KBM-7 (cell line): ENCODE measurements at regions not wholly inside any gene's neighbourhood (a gene's known extent, or its start where the extent isn't known, plus 50 kb on each side); places are given as distances from the start of the nearest gene placed in this dataset.
"Not testable (repeated sequence)": the region's sequence is repeated elsewhere in the genome, so short reads cannot be mapped to it uniquely, and the experiment has no call there.

Experiments
- DNase-seq: peaks from one replicate; pipeline ENCODE4 v3.0.0-alpha.2; 2015
- in situ Hi-C: fragments of 300-500 bp; cut with MboI; formaldehyde crosslinking; loops from 2 replicates; pipeline ENCODE4 v1.14.3; 2020; ENCODE audit warnings: low sequenced_read_pairs, low pct_unique_long_range_greater_than_20kb, mixed read lengths

DNA sequence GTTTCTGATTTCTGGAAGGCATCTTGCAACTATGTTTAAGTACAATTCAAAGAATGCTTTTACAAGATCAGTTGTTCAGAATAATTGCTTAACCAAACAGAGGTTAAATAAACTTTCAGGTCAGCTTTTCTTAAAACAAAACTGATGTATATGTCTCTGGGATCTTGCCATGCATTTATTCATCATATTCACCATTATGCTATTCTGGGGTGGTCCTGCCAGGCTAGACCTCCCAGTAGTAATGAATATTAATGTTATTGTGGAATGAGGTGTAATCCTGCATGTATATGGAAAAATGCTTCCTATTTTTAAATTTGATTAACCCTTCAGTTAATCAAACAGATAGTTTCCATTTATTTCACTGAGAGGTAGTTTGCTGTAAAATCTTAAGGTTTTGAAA, 129.3 kb upstream of the RGPD4 start:
- no peak for DNase-seq
- in situ Hi-C loops = no loop called here

DNA sequence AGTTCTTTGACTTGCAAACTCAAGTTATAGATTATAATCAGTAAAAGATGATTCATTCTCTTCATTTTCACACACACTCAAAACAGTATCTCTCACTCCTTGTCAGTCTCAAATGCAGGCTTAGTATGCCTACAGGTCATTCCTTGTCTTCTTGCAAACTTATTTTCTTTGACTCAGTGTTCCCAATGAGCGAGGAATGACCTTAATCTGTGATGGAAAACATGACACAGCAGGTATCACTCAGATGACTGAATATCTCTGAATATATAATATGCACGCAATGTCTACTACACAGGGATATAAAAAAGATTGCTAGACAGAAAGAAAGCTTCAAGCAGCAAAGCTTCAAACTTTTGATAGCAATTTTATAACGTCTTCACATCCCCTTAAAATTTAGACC, 127.8 kb upstream of the RGPD4 start:
- in situ Hi-C loops = no loop called here
- DNase-seq = no peak

DNA sequence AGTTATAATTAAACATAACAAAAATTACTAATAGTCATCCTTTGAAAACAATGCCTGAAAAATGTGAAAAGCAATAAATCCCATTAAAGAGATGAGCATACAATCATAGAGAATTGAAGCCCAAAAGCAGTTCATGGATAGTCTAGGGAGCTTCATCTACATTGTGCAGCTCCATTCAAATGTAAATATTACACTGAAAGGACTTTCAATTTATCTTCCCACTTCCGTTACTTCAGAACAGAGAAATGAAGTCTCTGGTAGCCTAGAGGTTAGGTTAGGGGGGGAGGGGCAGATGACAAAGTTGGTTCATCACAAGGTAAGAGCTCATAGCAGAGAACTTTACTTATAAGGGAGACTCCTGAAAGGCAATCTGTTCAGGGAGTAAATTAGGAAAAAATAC, 126.6 kb upstream of the RGPD4 start:
- in situ Hi-C loops = no loop called here
- DNase-seq = no peak

DNA sequence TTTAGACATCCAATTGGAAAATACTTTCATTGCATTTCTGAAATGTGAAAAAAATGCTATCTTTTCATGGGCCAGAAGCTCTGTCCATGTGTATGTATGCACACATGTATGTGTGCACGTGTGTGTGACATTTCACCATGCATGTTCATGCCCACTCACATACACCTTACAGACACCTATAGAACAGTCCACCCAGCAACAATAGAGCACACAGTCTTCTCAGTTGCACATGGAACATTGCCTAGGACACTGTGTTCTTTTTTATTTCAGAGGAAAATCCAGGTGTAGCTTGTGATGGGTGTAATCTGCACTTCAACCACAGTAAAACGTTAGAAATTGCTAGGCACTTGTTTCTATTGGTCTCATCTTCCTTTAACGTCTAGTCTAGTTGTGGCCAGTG, 114.8 kb upstream of the RGPD4 start:
- DNase-seq = no peak
- in situ Hi-C loops = no loop called here

DNA sequence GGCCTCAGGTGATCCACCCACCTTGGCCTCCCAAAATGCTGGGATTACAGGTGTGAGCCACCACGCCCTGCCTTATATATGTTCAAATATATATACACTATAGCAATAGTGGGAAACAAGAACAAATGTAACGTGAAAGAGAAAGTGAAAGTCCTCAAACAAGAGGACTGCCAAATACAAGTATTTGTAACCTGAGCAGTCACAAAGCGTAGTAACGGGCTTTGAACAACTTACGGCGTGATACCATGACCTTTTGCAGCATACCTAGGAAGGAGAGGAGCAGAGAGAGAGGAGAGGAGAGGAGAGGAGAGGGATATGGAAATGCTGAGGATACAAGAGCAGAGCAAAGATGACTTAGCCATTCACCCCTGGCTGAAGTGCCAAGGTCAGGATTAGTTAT, 113.8 kb upstream of the RGPD4 start:
- no peak for DNase-seq
- in situ Hi-C loops = no loop called here

DNA sequence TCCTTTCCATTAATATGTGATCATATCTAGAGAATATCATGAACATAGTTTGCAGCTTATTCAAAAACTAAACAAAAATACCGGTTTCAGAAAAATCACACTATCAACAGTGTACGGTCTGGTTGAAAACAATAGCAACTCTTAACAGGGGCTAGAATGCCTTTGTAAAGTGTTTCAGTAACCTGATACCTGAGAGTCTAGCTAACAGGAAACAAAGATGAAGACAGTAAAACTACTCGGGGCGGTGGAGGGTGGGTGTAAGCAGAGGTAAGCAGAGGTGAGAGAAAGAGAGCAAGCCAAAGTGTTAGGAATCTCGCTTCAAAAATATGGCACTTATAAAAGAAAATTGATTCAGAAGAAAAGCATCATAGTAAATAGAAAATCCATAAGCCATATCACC, 109.0 kb upstream of the RGPD4 start:
- DNase-seq = no peak
- in situ Hi-C loops = no loop called here

DNA sequence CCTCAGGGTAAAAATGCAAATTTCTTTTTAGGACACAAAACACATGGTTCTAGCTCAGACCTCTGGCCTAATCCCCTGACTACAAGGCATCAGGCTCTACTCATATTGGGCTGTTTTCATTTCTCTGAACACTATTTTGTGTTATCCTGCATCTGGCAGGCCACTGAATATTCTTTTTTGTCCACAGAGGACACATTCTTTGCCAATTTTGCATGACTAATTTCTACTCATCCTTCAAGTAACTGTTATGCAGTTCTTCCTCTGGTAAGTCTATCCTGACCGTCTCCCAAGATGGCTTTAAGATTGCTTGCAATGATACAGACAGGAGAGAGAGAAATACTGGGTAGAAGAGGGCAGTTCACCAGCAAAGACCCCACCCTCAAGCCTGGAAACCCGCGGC, 107.6 kb upstream of the RGPD4 start:
- in situ Hi-C loops = no loop called here
- no peak for DNase-seq

DNA sequence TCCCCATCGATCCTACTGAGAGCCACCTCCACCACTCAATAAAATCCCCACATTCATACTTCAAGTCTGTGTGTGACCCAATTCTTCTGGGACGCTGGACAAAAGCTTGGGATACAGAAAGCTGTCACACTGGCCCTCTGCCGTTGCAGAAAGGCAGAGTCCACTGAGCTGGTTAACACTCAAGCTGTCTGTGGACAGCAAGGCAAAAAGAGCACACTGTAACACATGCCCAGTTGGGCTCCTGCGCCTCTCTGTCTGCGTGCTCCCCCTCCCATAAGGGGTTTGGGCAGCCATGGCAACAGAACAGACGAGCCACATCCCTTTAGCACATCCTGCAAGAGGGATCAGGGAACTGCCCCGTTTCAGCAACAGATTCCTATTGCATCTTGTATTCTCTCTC, 106.9 kb upstream of the RGPD4 start:
- in situ Hi-C loops = no loop called here
- no peak for DNase-seq

DNA sequence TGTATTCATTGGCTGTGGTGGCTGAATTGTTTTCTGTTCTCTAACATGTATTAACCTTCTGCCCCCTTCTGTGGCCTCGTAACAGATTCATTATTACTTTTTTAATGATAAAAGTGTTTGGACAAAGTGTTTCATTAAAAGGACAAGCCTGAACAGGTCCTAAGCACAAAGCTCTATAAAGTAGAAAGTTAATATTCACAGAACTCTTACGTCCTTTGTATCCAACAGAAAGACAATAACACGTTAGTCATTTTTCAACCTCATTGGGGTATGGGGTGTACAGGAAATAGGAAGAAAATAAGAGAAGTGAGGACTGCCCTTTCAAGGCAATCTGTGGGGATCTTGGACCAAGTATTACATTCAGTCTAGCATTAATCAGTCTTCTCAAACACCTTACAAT, 105.5 kb upstream of the RGPD4 start:
- in situ Hi-C loops = no loop called here
- DNase-seq = no peak

DNA sequence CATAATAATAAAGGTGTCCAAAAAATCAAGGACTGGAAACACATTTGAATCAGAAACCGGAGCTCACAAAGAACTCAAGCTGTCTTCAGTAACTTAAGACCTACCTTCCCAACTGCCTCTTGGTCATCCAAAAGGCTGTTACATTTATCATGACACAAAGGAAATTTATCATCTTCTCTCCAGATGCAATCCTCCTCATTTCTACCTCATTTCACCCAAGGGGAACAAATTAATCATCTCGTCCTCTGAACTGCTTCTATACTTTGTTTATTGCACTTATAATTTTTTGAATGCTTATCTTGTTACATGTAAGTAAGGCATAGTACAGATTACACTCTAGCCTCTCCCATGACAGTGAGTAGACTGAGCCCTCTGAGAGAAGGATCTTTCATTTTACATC, 105.1 kb upstream of the RGPD4 start:
- DNase-seq = no peak
- in situ Hi-C loops = no loop called here

DNA sequence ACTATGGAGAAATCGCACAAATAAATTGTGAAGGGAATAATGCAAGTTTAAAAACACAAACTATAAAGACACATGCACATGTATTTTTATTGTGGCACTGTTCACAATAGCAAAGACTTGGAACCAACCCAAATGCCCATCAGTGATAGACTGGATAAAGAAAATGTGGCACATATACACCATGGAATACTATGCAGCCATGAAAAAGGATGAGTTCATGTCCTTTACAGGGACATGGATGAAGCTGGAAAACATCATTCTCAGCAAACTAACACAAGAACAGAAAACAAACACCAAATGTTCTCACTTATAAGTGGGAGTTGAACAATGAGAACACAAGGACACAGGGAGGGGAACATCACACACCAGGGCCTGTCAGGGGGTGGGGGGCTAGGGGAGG, 100.9 kb upstream of the RGPD4 start:
- DNase-seq, in situ Hi-C loops: not testable (repeated sequence)

DNA sequence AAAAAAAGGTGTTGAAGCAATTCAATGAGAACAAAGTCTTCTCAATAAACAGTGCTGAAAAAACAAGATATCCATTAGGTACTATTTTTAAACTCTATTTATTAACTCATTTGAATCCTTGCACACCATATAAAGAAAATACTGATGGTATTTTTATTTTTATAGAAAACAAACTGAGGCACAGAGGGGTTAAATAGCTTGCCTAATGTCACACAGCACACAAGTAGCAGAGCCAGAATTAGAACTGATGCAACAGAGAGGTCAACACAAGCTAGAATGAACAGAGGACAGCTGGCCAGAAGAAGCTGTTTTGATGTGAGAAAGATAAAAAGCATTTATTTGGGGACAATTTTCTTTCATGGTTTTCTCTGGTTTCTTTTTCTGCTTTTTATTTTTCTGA, 99.4 kb upstream of the RGPD4 start:
- in situ Hi-C loops = no loop called here
- no peak for DNase-seq

DNA sequence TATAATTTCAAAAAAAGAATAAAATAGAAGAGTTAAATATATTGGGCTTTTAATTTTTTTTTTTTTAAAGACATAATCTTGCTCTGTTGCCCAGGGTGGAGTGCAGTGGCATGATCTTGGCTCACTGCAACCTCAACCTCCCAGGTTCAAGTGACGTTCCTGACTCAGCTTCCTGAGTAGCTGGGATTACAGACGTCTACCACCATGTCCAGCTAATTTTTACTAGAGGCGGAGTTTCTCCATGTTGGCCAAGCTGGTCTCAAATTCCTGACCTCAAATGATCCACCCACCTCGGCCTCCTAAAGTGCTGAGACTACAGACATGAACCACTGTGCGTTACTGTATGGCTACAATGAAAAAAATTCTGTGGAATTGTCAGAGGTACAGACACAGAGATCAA, 98.1 kb upstream of the RGPD4 start:
- in situ Hi-C loops = no loop called here
- no peak for DNase-seq

DNA sequence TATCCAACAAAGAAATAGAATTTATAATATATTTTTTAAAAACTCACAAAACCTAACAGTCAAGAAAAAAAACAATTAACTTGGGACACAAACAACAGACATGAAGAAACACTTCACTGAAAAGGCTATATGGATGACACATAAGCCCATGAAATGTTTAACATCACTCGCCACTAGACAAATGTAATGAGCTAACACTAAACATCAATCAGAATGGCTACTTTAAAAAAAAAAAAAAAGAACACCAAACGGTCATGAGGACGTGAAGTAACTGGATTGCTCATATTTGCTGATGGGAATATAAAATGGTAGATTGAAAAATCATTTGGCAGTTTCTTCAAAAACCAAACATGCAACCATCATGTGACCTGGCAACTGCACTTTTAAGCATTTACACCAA, 97.3 kb upstream of the RGPD4 start:
- DNase-seq = no peak
- in situ Hi-C loops = no loop called here

DNA sequence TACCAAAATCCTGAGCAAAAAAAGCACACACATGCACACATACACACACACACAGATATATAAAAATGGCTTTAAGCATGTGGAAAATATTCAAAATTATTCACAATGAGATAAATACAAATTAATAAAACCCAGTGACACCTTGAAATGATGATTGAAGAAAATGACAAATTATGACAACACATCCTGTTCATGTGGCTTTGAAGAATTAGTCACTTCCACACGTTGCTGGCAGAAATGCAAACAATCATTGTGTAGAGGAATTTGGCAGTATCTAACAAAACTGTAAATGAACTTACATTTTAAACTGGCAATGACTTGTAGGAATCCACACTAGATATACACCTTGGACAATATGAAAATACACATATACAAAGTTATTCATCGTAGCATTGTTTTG, 95.8 kb upstream of the RGPD4 start:
- in situ Hi-C loops = no loop called here

DNA sequence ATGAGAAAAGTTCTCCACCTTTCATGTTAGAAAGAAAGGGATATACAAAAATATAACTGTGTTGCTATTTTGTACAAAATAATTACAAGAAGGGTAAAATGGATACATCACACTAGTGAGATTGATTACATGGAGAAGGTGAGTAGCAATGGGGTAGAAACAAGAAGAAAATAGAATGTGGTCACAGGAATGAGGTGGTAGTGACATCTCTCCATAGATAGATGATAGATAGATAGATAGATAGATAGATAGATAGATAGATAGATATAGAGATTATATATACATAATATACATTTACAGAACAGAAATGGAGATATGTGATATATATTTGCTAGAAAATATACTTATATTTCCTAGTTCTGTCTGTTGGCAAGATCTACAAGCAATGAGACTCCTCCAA, 95.3 kb upstream of the RGPD4 start:
- in situ Hi-C loops = no loop called here
- no peak for DNase-seq

More for the DNA sequence above, 95.8 kb upstream of the RGPD4 start:
- DNase-seq = no peak

DNA sequence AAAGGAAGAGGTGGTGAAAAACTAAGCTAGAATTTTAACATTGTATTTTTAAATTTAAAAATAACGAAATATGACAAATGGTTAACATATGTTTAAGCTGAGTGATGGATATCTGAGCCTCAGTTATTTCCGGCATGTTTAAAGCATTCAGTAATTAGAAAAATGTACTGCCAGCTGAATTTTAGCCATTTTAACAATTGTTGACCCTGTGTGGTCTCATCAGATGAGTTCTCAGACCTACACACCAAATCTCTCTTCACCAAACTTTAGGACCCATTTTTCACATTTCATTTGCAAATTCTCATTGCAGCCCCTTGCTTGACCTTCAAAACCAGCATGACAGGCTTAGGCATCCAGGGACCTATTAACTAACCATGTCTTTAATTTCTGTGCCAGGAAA, 91.5 kb upstream of the RGPD4 start:
- in situ Hi-C loops = no loop called here
- no peak for DNase-seq

DNA sequence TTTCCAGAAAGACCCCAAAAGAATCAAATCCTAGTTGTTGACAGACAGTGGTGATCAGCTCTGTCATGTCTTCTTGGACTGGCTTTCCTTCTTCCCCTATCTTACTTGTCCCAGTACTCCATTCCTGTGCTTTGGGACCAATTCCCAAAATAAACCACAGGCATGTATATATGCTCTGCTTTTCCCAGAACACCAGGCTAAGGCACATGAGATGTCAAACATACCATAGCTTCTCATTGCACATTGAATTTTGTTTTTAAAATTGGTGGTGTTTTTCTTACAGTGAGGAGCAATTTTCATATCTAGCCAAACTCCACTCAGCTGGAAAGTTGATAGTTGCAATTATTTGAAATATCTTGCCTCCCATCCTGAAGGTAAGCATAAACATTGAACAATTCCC, 88.9 kb upstream of the RGPD4 start:
- DNase-seq = no peak
- in situ Hi-C loops = no loop called here

DNA sequence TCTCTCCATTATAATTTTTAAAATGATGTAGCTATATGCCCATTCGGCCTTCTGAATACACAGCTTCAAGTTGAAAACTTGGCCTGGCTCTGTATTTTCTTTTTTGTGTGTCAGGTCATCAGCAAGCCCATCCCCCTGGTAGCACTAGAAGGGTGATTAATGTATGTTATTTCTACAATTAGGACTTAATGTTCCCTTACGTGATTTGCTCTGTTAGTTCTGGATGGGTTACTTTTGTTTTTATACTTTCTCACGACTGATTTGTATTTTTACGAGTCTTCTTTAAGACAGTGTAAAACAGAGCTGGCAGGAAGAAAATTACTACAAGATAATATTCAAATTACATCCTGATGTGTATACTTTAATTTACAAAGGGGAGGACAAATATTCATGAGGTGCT, 88.4 kb upstream of the RGPD4 start:
- in situ Hi-C loops = no loop called here

DNA sequence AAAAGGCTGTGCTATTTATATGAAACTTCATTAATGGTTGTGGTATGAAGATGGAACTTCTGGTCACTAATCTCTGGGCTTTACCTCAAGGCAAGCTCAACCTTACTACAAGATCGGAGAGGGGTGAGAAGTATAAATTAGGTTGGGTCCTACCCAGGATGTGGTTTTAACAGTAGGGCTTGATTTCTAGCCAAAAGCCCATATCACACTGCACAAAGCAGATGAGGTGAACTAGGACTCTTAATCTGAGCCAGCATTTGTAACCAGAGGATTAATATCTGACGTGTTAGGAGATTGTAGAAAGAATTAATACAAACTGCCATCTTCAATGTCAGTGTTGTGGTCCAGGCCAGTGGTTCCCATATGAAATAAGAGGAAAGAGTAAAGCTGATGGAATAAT, 86.4 kb upstream of the RGPD4 start:
- no peak for DNase-seq
- in situ Hi-C loops = no loop called here

More for the DNA sequence above, 88.4 kb upstream of the RGPD4 start:
- DNase-seq = no peak

DNA sequence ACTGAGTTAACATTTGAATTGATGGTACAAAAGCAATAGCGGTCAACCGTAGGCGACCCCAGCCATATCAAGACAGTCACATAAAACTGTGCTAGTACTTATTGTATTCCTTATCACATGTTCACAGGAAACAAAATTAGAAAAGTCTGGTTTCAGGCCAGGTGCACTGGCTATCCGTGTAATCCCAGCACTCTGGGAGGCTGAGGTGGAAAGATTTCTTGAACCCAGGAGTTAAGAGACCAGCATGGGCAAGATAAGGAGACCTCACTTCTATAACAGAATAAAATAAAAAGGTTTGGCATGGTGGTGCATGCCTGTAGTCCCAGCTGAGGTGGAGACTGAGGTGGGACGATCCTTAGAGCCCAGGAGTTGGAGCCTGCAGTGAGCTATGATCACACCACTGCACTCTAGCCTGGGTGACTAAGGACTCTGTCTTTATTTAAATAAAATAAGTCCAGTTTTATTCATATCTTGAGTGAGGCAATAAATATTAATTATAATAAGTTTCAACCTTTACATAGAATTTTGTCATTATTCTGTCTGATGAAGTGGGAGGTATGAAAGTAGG, 84.1 kb upstream of the RGPD4 start:
- in situ Hi-C loops = no loop called here
- no peak for DNase-seq

DNA sequence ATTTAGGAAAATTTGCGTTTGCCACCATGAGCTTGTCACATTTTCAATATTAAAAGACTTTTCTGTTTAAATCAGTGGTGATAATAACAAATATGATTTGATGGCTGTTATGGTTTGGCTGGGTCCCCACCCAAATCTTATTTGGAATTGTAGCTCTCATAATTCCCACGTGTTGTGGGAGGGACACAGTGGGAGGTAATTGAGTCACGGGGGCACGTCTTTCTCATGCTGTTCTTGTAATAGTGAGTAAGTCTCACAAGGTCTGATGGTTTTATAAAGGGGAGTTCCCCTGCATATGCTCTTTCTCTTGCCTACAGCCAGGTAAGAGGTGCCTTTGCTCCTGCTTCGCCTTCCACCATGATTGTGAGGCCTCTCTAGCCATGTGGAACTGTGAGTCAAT, 83.4 kb upstream of the RGPD4 start:
- in situ Hi-C loops = no loop called here
- DNase-seq = no peak
